ENCODE measurements at regions not wholly inside any gene's neighbourhood (a gene's known extent, or its start where the extent isn't known, plus 50 kb on each side); places are given as distances from the start of the nearest gene placed in this dataset.

- Histone ChIP-seq H3K27me3 (ENCODE audit: insufficient read depth) (no peaks in the 10 kb centered on the region), H3K9me2 (no peaks in the 10 kb centered on the region), H3K36me3 (replicated peaks in 1 of 2; ENCODE audit: control insufficient read depth in 1 of 2, insufficient read depth in 2 of 2, low read length in 1 of 2) (no peaks in the 10 kb centered on the region), H3K9me3 (no peaks in the 10 kb centered on the region), H3K4me1 (ENCODE audit: control insufficient read depth in 1 of 2, insufficient read depth in 2 of 2, low read depth in 1 of 2, low read length in 1 of 2) (no peaks in the 10 kb centered on the region), H3F3A (replicated peaks; ENCODE audit: insufficient read depth) (peaks cover 11% of the 10 kb centered on the region), H3K79me2 (ENCODE audit: insufficient read depth) (no peaks in the 10 kb centered on the region), H3K4me3 (ENCODE audit: low read depth in 2 of 2, low read length in 1 of 2) (no peak overlapping the region), H3K9ac (no peak overlapping the region), H3K4me2 (no peak overlapping the region), H3K27ac (ENCODE audit: low read depth in 2 of 2, low read length in 1 of 2) (no peak overlapping the region), H4K20me1 (ENCODE audit: insufficient read depth) (no peaks in the 10 kb centered on the region), H2AFZ (ENCODE audit: low read depth) (no peak overlapping the region)
- DNase-seq, result no peak
- ChIA-PET POLR2A (no interaction called here), CTCF (no interaction called here)
- 43% methylated on average over 8 of the region's 8 CpGs for WGBS (ENCODE audit: low lambda C conversion rate)
- TF ChIP-seq NRF1 (IDR thresholded peaks at IDR 0.05; ENCODE audit: low read depth, low read length) (no peak), ELF1 (IDR thresholded peaks at IDR 0.05) (no peak), MEF2A (IDR thresholded peaks at IDR 0.05; ENCODE audit: borderline replicate concordance, low read depth) (no peak), RFX5 (IDR thresholded peaks at IDR 0.05; ENCODE audit: low read length) (no peak), FOXJ3 (CRISPR knock-in tag; IDR thresholded peaks at IDR 0.05) (no peak), TCF12 (IDR thresholded peaks at IDR 0.05) (no peak), GATA2 (CRISPR knock-in tag; IDR thresholded peaks at IDR 0.05) (no peak), YY1 (IDR thresholded peaks at IDR 0.05; ENCODE audit: low read depth) (no peak), GABPA (IDR thresholded peaks at IDR 0.05; ENCODE audit: low read depth) (no peak), TAF1 (IDR thresholded peaks at IDR 0.05; ENCODE audit: borderline replicate concordance, low read depth, low read length) (no peak), SIN3A (IDR thresholded peaks at IDR 0.05; ENCODE audit: borderline replicate concordance, low read depth, low read length) (no peak), FOSL2 (IDR thresholded peaks at IDR 0.05; ENCODE audit: borderline replicate concordance, low read depth) (no peak)
- TF ChIP-seq, protein P1, sequence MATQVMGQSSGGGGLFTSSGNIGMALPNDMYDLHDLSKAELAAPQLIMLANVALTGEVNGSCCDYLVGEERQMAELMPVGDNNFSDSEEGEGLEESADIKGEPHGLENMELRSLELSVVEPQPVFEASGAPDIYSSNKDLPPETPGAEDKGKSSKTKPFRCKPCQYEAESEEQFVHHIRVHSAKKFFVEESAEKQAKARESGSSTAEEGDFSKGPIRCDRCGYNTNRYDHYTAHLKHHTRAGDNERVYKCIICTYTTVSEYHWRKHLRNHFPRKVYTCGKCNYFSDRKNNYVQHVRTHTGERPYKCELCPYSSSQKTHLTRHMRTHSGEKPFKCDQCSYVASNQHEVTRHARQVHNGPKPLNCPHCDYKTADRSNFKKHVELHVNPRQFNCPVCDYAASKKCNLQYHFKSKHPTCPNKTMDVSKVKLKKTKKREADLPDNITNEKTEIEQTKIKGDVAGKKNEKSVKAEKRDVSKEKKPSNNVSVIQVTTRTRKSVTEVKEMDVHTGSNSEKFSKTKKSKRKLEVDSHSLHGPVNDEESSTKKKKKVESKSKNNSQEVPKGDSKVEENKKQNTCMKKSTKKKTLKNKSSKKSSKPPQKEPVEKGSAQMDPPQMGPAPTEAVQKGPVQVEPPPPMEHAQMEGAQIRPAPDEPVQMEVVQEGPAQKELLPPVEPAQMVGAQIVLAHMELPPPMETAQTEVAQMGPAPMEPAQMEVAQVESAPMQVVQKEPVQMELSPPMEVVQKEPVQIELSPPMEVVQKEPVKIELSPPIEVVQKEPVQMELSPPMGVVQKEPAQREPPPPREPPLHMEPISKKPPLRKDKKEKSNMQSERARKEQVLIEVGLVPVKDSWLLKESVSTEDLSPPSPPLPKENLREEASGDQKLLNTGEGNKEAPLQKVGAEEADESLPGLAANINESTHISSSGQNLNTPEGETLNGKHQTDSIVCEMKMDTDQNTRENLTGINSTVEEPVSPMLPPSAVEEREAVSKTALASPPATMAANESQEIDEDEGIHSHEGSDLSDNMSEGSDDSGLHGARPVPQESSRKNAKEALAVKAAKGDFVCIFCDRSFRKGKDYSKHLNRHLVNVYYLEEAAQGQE (IDR thresholded peaks at IDR 0.05; ENCODE audit: low read depth, low read length), result no peak
Observed at GRCh38 chr12:65759735-65760134, 64.5 kb upstream of the HMGA2 start.

- no peak overlapping the region for H3K4me3 ChIP-seq (ENCODE audit: low read depth in 2 of 2, low read length in 1 of 2)
- no peak overlapping the region for H3K27ac ChIP-seq (ENCODE audit: low read depth in 2 of 2, low read length in 1 of 2)
- CTCF ChIA-PET, result no interaction called here
- H3K9ac ChIP-seq, result no peak overlapping the region
- peaks cover 24% of the 10 kb centered on the region for H3F3A ChIP-seq (replicated peaks; ENCODE audit: insufficient read depth)
- 52% methylated on average over 2 of the region's 2 CpGs for WGBS (ENCODE audit: low lambda C conversion rate)
- TF ChIP-seq, protein P2, sequence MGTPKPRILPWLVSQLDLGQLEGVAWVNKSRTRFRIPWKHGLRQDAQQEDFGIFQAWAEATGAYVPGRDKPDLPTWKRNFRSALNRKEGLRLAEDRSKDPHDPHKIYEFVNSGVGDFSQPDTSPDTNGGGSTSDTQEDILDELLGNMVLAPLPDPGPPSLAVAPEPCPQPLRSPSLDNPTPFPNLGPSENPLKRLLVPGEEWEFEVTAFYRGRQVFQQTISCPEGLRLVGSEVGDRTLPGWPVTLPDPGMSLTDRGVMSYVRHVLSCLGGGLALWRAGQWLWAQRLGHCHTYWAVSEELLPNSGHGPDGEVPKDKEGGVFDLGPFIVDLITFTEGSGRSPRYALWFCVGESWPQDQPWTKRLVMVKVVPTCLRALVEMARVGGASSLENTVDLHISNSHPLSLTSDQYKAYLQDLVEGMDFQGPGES (IDR thresholded peaks at IDR 0.05; ENCODE audit: low read depth, low read length), result no peak
- TF ChIP-seq RCOR1 (IDR thresholded peaks at IDR 0.05; ENCODE audit: low read length), result no peak
- TF ChIP-seq ELF1 (IDR thresholded peaks at IDR 0.05), result no peak
- TF ChIP-seq, protein P3, sequence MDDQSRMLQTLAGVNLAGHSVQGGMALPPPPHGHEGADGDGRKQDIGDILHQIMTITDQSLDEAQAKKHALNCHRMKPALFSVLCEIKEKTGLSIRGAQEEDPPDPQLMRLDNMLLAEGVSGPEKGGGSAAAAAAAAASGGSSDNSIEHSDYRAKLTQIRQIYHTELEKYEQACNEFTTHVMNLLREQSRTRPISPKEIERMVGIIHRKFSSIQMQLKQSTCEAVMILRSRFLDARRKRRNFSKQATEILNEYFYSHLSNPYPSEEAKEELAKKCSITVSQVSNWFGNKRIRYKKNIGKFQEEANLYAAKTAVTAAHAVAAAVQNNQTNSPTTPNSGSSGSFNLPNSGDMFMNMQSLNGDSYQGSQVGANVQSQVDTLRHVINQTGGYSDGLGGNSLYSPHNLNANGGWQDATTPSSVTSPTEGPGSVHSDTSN (IDR thresholded peaks at IDR 0.05), result no peak
- TF ChIP-seq RXRA (IDR thresholded peaks at IDR 0.05; ENCODE audit: borderline replicate concordance, low read depth), result no peak
- no peak for TF ChIP-seq SIN3A (IDR thresholded peaks at IDR 0.05; ENCODE audit: borderline replicate concordance, low read depth, low read length)
- TF ChIP-seq MEF2A (IDR thresholded peaks at IDR 0.05; ENCODE audit: borderline replicate concordance, low read depth), result no peak
- TF ChIP-seq, protein P4, sequence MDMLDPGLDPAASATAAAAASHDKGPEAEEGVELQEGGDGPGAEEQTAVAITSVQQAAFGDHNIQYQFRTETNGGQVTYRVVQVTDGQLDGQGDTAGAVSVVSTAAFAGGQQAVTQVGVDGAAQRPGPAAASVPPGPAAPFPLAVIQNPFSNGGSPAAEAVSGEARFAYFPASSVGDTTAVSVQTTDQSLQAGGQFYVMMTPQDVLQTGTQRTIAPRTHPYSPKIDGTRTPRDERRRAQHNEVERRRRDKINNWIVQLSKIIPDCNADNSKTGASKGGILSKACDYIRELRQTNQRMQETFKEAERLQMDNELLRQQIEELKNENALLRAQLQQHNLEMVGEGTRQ (IDR thresholded peaks at IDR 0.05; ENCODE audit: borderline replicate concordance, low read depth, low read length), result no peak
- DNase-seq, result no peak
- H3K79me2 ChIP-seq (ENCODE audit: insufficient read depth), result no peaks in the 10 kb centered on the region
- no peak overlapping the region for H3K4me2 ChIP-seq
- no peaks in the 10 kb centered on the region for H3K27me3 ChIP-seq (ENCODE audit: insufficient read depth)
- H4K20me1 ChIP-seq (ENCODE audit: insufficient read depth), result no peaks in the 10 kb centered on the region
- no peaks in the 10 kb centered on the region for H3K9me3 ChIP-seq
- POLR2A ChIA-PET, result no interaction called here
- H3K4me1 ChIP-seq (ENCODE audit: control insufficient read depth in 1 of 2, insufficient read depth in 2 of 2, low read depth in 1 of 2, low read length in 1 of 2), result no peaks in the 10 kb centered on the region
- no peak overlapping the region for H2AFZ ChIP-seq (ENCODE audit: low read depth)
- H3K9me2 ChIP-seq, result no peaks in the 10 kb centered on the region
- H3K36me3 ChIP-seq (replicated peaks in 1 of 2; ENCODE audit: control insufficient read depth in 1 of 2, insufficient read depth in 2 of 2, low read length in 1 of 2), result no peaks in the 10 kb centered on the region
Observed at GRCh38 chr12:65761301-65761700, 63.0 kb upstream of the HMGA2 start.

All from SK-N-SH (cell line).